RWPE2 (cell line): ENCODE measurements at regions not wholly inside any gene's neighbourhood (a gene's known extent, or its start where the extent isn't known, plus 50 kb on each side); places are given as distances from the start of the nearest gene placed in this dataset.

Experiments used
- ATAC-seq: fragments of 200-7000 bp; cut with Tn5 transposase; 3 replicates; pipeline ENCODE4 v1.9.1; 2021; ENCODE audit warnings: low read depth
- DNase-seq: peaks from one replicate; pipeline ENCODE4 v3.0.0-alpha.2; 2020; ENCODE audit warnings: low spot score
- H3K27ac ChIP-seq: fragments of 450-650 bp; 2 replicates; pipeline ENCODE4 v1.5.1; 2017; ENCODE audit warnings: mild to moderate bottlenecking; ENCODE audit not compliant: poor library complexity, severe bottlenecking
- H3K27me3 ChIP-seq: fragments of 250-450 bp; sonication (Bioruptor Pico); 2 replicates; pipeline ENCODE4 v1.5.1; 2021; ENCODE audit warnings: mild to moderate bottlenecking, moderate library complexity; ENCODE audit not compliant: insufficient read depth, poor library complexity, severe bottlenecking
- H3K36me3 ChIP-seq: fragments of 250-450 bp; sonication (Bioruptor Pico); 2 replicates; pipeline ENCODE4 v1.5.1; 2020; ENCODE audit warnings: low read depth, mild to moderate bottlenecking, moderate library complexity
- H3K4me1 ChIP-seq: fragments of 250-450 bp; sonication (Bioruptor Pico); 2 replicates; pipeline ENCODE4 v1.5.1; 2021; ENCODE audit warnings: mild to moderate bottlenecking, moderate library complexity; ENCODE audit not compliant: insufficient read depth, poor library complexity, severe bottlenecking
- H3K4me3 ChIP-seq: fragments of 250-450 bp; sonication (Bioruptor Pico); 2 replicates; pipeline ENCODE4 v1.5.1; 2021; ENCODE audit warnings: mild to moderate bottlenecking, moderate library complexity; ENCODE audit not compliant: severe bottlenecking
- H3K9me3 ChIP-seq: fragments of 250-450 bp; sonication (Bioruptor Pico); 2 replicates; pipeline ENCODE4 v1.5.1; 2021; ENCODE audit warnings: mild to moderate bottlenecking, moderate library complexity; ENCODE audit not compliant: severe bottlenecking
- TF ChIP-seq, protein P1 (sequence below): fragments of 450-650 bp; IDR thresholded peaks from one replicate; pipeline ENCODE4 v1.5.1; 2017; ENCODE audit warnings: mild to moderate bottlenecking, moderate library complexity; ENCODE audit not compliant: poor library complexity, severe bottlenecking

DNA sequence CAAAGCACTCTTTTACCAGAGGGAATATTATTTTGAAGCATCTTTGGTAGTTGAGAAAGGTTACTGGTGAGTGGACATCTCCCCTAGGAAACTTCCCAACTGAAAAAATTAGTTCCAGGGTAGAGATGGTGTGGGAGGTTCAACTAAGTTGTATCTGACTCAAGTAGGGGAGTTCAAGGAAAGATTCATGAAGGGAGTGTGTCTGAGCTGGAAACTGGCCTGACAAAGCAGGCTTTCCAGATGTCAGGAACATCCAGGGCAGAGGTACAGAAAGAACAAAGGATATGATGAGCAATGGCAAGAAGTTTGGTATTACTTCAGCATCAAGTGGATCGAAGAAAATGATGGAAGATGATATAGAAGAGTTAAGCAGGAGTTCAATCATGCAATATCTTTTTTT is 458.0 kb upstream of the RIOK2 start:
- TF ChIP-seq, protein P1, sequence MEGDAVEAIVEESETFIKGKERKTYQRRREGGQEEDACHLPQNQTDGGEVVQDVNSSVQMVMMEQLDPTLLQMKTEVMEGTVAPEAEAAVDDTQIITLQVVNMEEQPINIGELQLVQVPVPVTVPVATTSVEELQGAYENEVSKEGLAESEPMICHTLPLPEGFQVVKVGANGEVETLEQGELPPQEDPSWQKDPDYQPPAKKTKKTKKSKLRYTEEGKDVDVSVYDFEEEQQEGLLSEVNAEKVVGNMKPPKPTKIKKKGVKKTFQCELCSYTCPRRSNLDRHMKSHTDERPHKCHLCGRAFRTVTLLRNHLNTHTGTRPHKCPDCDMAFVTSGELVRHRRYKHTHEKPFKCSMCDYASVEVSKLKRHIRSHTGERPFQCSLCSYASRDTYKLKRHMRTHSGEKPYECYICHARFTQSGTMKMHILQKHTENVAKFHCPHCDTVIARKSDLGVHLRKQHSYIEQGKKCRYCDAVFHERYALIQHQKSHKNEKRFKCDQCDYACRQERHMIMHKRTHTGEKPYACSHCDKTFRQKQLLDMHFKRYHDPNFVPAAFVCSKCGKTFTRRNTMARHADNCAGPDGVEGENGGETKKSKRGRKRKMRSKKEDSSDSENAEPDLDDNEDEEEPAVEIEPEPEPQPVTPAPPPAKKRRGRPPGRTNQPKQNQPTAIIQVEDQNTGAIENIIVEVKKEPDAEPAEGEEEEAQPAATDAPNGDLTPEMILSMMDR: no peak
- ATAC-seq: no peak

DNA sequence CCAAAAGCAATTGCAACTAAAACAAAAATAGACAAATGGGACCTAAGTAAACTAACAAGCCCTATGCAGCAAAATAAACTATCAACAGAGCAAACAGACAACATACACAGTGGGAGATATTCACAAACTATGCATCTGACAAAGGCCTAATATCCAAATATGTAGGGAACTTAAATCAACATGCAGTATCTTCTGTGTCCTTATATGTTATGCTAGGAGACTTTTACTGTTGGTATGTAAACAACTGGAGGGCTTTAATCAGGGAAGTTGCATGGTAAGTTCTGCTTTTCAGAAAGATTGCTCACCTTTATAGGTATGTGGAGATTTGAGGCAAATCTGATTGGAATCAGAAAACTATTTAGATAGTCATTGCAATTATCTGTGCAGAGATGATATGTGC is 461.2 kb upstream of the RIOK2 start:
- Histone ChIP-seq H3K36me3 (no peaks in the 10 kb centered on the region), H3K27ac (no peak overlapping the region), H3K27me3 (no peaks in the 10 kb centered on the region), H3K9me3 (no peaks in the 10 kb centered on the region), H3K4me3 (no peak overlapping the region), H3K4me1 (no peaks in the 10 kb centered on the region)
- ATAC-seq (no peak), DNase-seq (no peak)
- TF ChIP-seq, protein P1: no peak

More for the DNA sequence above, 458.0 kb upstream of the RIOK2 start:
- H3K4me3 ChIP-seq: no peak overlapping the region
- no peak overlapping the region for H3K27ac ChIP-seq
- no peaks in the 10 kb centered on the region for H3K4me1 ChIP-seq
- H3K9me3 ChIP-seq: no peaks in the 10 kb centered on the region
- no peaks in the 10 kb centered on the region for H3K27me3 ChIP-seq
- no peaks in the 10 kb centered on the region for H3K36me3 ChIP-seq
- DNase-seq: no peak

DNA sequence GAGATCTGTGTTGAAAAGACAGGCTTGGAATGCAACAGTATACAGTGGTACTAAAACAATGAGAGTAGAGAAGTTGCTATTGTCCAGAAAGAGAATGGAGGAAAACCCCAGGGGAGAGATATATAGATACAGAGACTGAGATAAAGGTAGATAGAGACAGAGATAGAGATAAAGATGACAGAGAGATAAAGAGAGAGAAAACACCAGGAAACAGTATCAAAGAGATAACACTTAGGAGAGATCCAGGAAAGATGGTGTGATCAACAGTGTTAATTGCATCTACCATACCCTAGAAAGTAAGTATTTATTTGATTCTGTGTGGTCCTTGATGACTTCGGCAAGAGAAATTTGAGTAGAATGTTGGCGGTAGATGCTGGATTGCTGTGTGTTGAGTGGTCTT is 461.8 kb upstream of the RIOK2 start:
- Histone ChIP-seq H3K4me3 (no peak overlapping the region), H3K27me3 (no peaks in the 10 kb centered on the region), H3K36me3 (no peaks in the 10 kb centered on the region), H3K9me3 (no peaks in the 10 kb centered on the region), H3K4me1 (no peaks in the 10 kb centered on the region), H3K27ac (no peak overlapping the region)
- no peak for DNase-seq
- no peak for ATAC-seq
- TF ChIP-seq, protein P1: no peak

DNA sequence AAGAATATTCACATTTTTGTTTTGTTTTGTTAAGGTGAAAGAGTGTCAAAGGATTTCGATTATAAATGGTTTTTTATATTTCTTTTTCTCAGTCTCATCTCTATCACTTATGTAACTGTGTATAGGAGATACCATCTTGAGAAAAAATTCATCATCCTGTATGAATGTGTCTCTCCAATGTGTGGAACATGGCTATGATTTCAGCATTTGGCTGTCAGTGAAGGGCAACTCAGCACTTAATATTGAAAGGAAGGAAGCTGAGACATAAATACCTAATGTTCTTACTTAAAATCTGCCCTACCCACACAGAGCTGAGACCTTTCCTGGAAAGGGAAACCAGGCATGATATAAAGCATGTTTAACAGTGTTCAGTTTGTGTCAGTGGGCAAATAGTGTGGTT is 474.2 kb upstream of the RIOK2 start:
- DNase-seq (no peak), ATAC-seq (no peak)
- H3K4me1 ChIP-seq: no peaks in the 10 kb centered on the region
- H3K27ac ChIP-seq: no peak overlapping the region
- H3K27me3 ChIP-seq: no peaks in the 10 kb centered on the region
- H3K9me3 ChIP-seq: no peaks in the 10 kb centered on the region
- H3K4me3 ChIP-seq: no peak overlapping the region
- H3K36me3 ChIP-seq: no peaks in the 10 kb centered on the region
- TF ChIP-seq, protein P1: no peak

DNA sequence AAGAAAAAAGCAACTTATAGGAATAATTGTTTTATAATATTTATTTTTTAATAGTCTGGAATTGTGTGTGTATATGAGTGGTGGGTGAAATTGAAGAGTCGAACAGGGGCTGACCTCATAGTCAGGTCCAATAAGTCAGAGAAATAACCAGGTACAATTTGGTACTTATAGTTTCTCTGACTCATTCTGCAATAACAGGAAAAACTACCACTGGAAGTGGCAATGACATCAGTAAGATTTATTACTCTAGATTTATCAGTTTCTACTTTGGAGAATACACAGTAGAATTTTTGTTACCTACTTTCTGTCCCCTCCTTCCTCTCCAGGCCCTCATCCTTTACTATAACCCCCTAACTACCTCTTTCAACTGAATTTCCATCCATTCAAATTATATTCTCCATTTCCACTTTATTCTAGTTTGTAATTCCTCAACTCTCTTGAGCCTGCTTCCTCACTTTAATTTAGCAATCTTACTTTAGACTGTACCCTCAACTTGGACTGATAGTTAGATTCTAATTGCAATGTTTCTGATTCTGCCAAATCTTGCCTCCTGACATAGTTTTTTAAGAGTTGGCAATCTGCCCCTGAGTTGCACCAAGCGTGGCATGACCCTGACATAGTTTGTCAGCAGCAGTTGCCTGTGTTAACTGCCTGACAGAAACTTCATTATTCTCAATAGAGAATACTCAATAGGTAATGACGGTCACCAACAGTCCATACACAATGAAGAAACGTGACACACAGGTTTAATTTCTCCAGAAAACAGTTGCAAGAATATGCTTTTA is 475.3 kb upstream of the RIOK2 start:
- Histone ChIP-seq H3K27ac (no peak overlapping the region), H3K4me1 (no peaks in the 10 kb centered on the region), H3K4me3 (no peak overlapping the region), H3K36me3 (no peaks in the 10 kb centered on the region), H3K27me3 (no peaks in the 10 kb centered on the region), H3K9me3 (no peaks in the 10 kb centered on the region)
- ATAC-seq (no peak), DNase-seq (no peak)
- TF ChIP-seq, protein P1: no peak
